SK-N-SH treated with all-trans-retinoic acid at 6 μM for 48 hours (cell line): ENCODE measurements at regions not wholly inside any gene's neighbourhood (a gene's known extent, or its start where the extent isn't known, plus 50 kb on each side); places are given as distances from the start of the nearest gene placed in this dataset.

Experiments used
- ATAC-seq: fragments of 200-7000 bp; cut with Tn5 transposase; 3 replicates; pipeline ENCODE4 v1.9.1; 2020; ENCODE audit warnings: mild to moderate bottlenecking, moderate library complexity
- ARNTL ChIP-seq: fragments of 450-650 bp; formaldehyde crosslinking; IDR thresholded peaks from 2 replicates; pipeline ENCODE4 v1.5.0; 2020; ENCODE audit warnings: low read depth, mild to moderate bottlenecking, moderate library complexity, borderline replicate concordance
- BACH2 ChIP-seq: fragments of 250-450 bp; sonication (Bioruptor Pico); IDR thresholded peaks from 2 replicates; pipeline ENCODE4 v1.9.0; 2021; ENCODE audit warnings: mild to moderate bottlenecking, borderline replicate concordance
- CREB5 ChIP-seq: fragments of 250-450 bp; sonication (Bioruptor Pico); IDR thresholded peaks from 2 replicates; pipeline ENCODE4 v1.5.1; 2020; ENCODE audit warnings: low read depth, mild to moderate bottlenecking, moderate library complexity
- CSDC2 ChIP-seq: fragments of 250-450 bp; sonication (Bioruptor Pico); IDR thresholded peaks from 2 replicates; pipeline ENCODE4 v1.5.0; 2020; ENCODE audit warnings: mild to moderate bottlenecking, moderate library complexity
- CSRNP3 ChIP-seq: fragments of 250-450 bp; sonication (Bioruptor Pico); IDR thresholded peaks from 2 replicates; pipeline ENCODE4 v1.5.1; 2021; ENCODE audit warnings: mild to moderate bottlenecking, moderate library complexity
- ESRRG ChIP-seq: fragments of 250-450 bp; sonication (Bioruptor Pico); IDR thresholded peaks from 2 replicates; pipeline ENCODE4 v1.6.1; 2021; ENCODE audit warnings: mild to moderate bottlenecking
- GLIS3 ChIP-seq: fragments of 250-450 bp; sonication (Bioruptor Pico); IDR thresholded peaks from 2 replicates; pipeline ENCODE4 v1.5.0; 2020; ENCODE audit warnings: mild to moderate bottlenecking, moderate library complexity
- OSR1 ChIP-seq: fragments of 250-450 bp; sonication (Bioruptor Pico); IDR thresholded peaks from 2 replicates; pipeline ENCODE4 v1.8.0; 2022; ENCODE audit warnings: moderate library complexity, mild to moderate bottlenecking, inconsistent platforms
- PATZ1 ChIP-seq: fragments of 250-450 bp; sonication (Bioruptor Pico); IDR thresholded peaks from 2 replicates; pipeline ENCODE4 v1.8.0; 2020; ENCODE audit warnings: mild to moderate bottlenecking, moderate library complexity, borderline replicate concordance
- POU6F1 ChIP-seq: fragments of 250-450 bp; sonication (Bioruptor Pico); IDR thresholded peaks from 2 replicates; pipeline ENCODE4 v1.8.0; 2021; ENCODE audit warnings: low read depth, mild to moderate bottlenecking, moderate library complexity, borderline replicate concordance
- PPARA ChIP-seq: fragments of 250-450 bp; sonication (Bioruptor Pico); IDR thresholded peaks from 2 replicates; pipeline ENCODE4 v1.5.0; 2020; ENCODE audit warnings: mild to moderate bottlenecking, borderline replicate concordance
- RARB ChIP-seq: fragments of 250-450 bp; sonication (Bioruptor Pico); IDR thresholded peaks from 2 replicates; pipeline ENCODE4 v1.8.0; 2021; ENCODE audit warnings: mild to moderate bottlenecking, moderate library complexity
- TCF4 ChIP-seq: fragments of 250-450 bp; sonication (Bioruptor Pico); IDR thresholded peaks from 2 replicates; pipeline ENCODE4 v1.8.0; 2021; ENCODE audit warnings: mild to moderate bottlenecking, moderate library complexity, borderline replicate concordance
- TOX ChIP-seq: fragments of 250-450 bp; sonication (Bioruptor Pico); IDR thresholded peaks from 2 replicates; pipeline ENCODE4 v1.8.0; 2021; ENCODE audit warnings: mild to moderate bottlenecking, moderate library complexity, borderline replicate concordance
- TSHZ2 ChIP-seq: fragments of 250-450 bp; sonication (Bioruptor Pico); IDR thresholded peaks from 2 replicates; pipeline ENCODE4 v1.5.0; 2020; ENCODE audit warnings: mild to moderate bottlenecking, moderate library complexity
- ZC3H10 ChIP-seq: fragments of 250-450 bp; sonication (Bioruptor Pico); IDR thresholded peaks from 2 replicates; pipeline ENCODE4 v1.5.1; 2021; ENCODE audit warnings: mild to moderate bottlenecking, moderate library complexity
- ZFP3 ChIP-seq: fragments of 250-450 bp; sonication (Bioruptor Pico); IDR thresholded peaks from 2 replicates; pipeline ENCODE4 v1.5.0; 2020; ENCODE audit warnings: mild to moderate bottlenecking, moderate library complexity
- ZFP30 ChIP-seq: fragments of 450-650 bp; formaldehyde crosslinking; IDR thresholded peaks from 2 replicates; pipeline ENCODE4 v1.5.0; 2022; ENCODE audit warnings: mild to moderate bottlenecking, moderate library complexity
- ZNF565 ChIP-seq: fragments of 450-650 bp; formaldehyde crosslinking; conservative IDR thresholded peaks from 2 replicates; pipeline ENCODE4 v1.5.0; 2020; ENCODE audit warnings: low read depth, mild to moderate bottlenecking, moderate library complexity
- ZNF70 ChIP-seq: fragments of 450-650 bp; formaldehyde crosslinking; IDR thresholded peaks from 2 replicates; pipeline ENCODE4 v1.5.0; 2020; ENCODE audit warnings: mild to moderate bottlenecking, moderate library complexity
- ZNF8 ChIP-seq: fragments of 450-650 bp; formaldehyde crosslinking; IDR thresholded peaks from 2 replicates; pipeline ENCODE4 v1.5.0; 2020; ENCODE audit warnings: mild to moderate bottlenecking, moderate library complexity

- TF ChIP-seq CSRNP3 (CRISPR knock-in tag) (no peak), ESRRG (CRISPR knock-in tag) (no peak), PPARA (CRISPR knock-in tag) (no peak), PATZ1 (no peak), BACH2 (CRISPR knock-in tag) (no peak), TOX (CRISPR knock-in tag) (no peak), POU6F1 (CRISPR knock-in tag) (no peak), ZFP3 (CRISPR knock-in tag) (no peak), ZNF70 (CRISPR knock-in tag) (no peak), ZNF8 (CRISPR knock-in tag) (no peak), ZFP30 (CRISPR knock-in tag) (no peak), TSHZ2 (CRISPR knock-in tag) (no peak), RARB (CRISPR knock-in tag) (no peak), CSDC2 (no peak), OSR1 (CRISPR knock-in tag) (no peak), ZC3H10 (no peak), ZNF565 (CRISPR knock-in tag) (no peak), TCF4 (CRISPR knock-in tag) (no peak), GLIS3 (CRISPR knock-in tag) (no peak)
- TF ChIP-seq, all 23 proteins: peak for 0
- ATAC-seq, result no peak
These were observed 927.3 kb upstream of the RAG2 start for GRCh38 chr11:37525336-37525735.

GRCh38 chr11:37519781-37520180, 921.7 kb upstream of the RAG2 start:
- ATAC-seq, result no peak
- no peak for TF ChIP-seq ZC3H10
- TF ChIP-seq CREB5, result no peak
- TF ChIP-seq ARNTL, result no peak
- TF ChIP-seq ZNF70 (CRISPR knock-in tag), result no peak
- TF ChIP-seq ZFP30 (CRISPR knock-in tag), result no peak
- no peak for TF ChIP-seq RARB (CRISPR knock-in tag)
- no peak for TF ChIP-seq PATZ1
- no peak for TF ChIP-seq TCF4 (CRISPR knock-in tag)
